HAP-1 (cell line): ENCODE measurements at regions not wholly inside any gene's neighbourhood (a gene's known extent, or its start where the extent isn't known, plus 50 kb on each side); places are given as distances from the start of the nearest gene placed in this dataset.

Source experiments
- DNase-seq, 2 experiments: peaks; one replicate each; pipeline ENCODE4 v3.0.0-alpha.2; 2016 to 2020; ENCODE audit warnings: low spot score in 2 of 2
- H3K27me3 ChIP-seq: fragments of 250-450 bp; sonication (Bioruptor Pico); 2 replicates; pipeline ENCODE4 v1.5.1; 2020; ENCODE audit warnings: low read depth, mild to moderate bottlenecking, moderate library complexity
- H3K36me3 ChIP-seq: fragments of 250-450 bp; sonication (Bioruptor Pico); replicated peaks from 2 replicates; pipeline ENCODE4 v1.5.1; 2020; ENCODE audit warnings: mild to moderate bottlenecking
- H3K4me1 ChIP-seq: fragments of 250-450 bp; sonication (Bioruptor Pico); 2 replicates; pipeline ENCODE4 v1.5.1; 2020; ENCODE audit warnings: mild to moderate bottlenecking
- H3K4me3 ChIP-seq: fragments of 250-450 bp; sonication (Bioruptor Pico); 2 replicates; pipeline ENCODE4 v1.5.1; 2020; ENCODE audit warnings: mild to moderate bottlenecking, moderate library complexity
- H3K9me3 ChIP-seq: fragments of 250-450 bp; sonication (Bioruptor Pico); 2 replicates; pipeline ENCODE4 v1.5.1; 2020; ENCODE audit warnings: mild to moderate bottlenecking, moderate library complexity
- in situ Hi-C: fragments of 300-500 bp; cut with MboI; formaldehyde crosslinking; loops from 3 replicates; pipeline ENCODE4 v1.14.3; 2020; ENCODE audit warnings: low sequenced_read_pairs, inconsistent platforms, mixed read lengths

DNA sequence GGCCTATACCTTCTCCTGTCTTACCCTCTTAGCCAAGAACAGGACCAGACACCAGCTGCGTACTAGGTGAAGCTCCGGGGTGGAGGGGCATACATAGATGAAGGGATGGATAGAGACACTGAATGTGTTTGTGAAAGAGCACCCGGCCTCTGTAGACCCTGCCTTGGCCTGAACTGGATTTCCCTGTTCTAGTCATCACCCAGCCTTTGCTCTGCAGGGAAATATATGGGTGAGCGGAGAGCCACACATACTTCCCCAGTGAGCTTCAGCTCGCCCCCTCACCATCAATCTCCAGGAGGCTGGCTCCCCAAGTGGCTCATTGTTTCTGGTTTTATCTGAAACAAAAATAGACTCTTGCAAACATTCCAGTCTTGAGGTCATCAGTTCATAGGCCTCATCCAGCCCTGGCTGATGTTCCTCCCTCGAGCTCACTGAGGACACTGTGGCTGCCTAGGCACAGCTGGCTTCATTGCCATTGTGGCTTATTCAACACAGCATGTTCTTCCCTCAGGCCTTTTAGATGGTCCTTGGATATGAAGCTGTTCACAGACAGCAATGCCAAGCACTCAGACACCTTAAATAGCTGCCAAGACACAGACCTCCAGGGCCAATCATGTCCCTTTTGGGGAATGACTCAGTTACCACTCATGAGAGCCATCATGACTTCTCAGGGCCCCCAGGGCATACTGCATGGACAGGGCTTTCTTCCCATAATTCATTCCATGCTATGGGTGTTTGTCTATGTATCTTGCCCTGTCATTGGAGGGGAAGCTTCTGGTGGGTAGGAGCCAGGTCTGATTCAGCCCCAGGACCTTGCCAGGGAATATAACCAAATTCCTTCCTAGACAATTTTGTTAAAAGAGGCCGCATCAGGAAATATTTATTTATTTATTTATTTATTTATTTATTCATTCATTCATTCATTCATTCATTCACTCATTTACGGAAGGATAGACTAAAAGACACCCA lies 82.4 kb downstream of the TTC32 start:
- in situ Hi-C loops = no loop called here
- no peak for DNase-seq
- Histone ChIP-seq H3K27me3 (0 out of 2 replicates have a peak, but pooled peaks cover 3% of the 10 kb centered on the region), H3K36me3 (no peaks in the 10 kb centered on the region), H3K4me1 (no peaks in the 10 kb centered on the region), H3K9me3 (no peaks in the 10 kb centered on the region), H3K4me3 (no peak overlapping the region)

GRCh38 chr2:19818543-19818942 lies 83.2 kb downstream of the TTC32 start:
- H3K27me3 ChIP-seq = no peaks in the 10 kb centered on the region
- in situ Hi-C loops = no loop called here
- no peaks in the 10 kb centered on the region for H3K9me3 ChIP-seq
- H3K4me3 ChIP-seq = no peak overlapping the region
- no peak for DNase-seq
- H3K4me1 ChIP-seq = no peaks in the 10 kb centered on the region
- H3K36me3 ChIP-seq = no peaks in the 10 kb centered on the region

DNA sequence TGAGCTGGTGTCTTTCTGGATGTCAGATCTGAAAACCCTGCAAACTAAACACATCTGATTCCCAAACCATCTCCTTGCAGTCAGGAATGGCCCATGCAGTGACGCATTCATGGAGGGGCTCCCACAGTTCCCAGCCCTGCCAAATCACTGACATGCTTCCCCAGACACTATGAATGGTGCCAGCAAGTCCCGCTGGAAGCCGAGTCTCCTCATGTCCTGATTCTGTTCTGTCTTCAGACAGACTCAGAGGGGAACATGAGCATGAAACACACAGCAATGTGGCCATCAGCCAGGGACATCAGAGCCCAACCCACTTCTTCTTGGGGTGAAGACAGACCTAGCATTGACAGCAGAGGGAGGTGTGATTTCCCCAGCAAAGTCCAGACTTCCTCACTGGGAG lies 83.7 kb downstream of the TTC32 start:
- in situ Hi-C loops = no loop called here
- no peaks in the 10 kb centered on the region for H3K36me3 ChIP-seq
- no peak for DNase-seq
- H3K9me3 ChIP-seq = no peaks in the 10 kb centered on the region
- no peaks in the 10 kb centered on the region for H3K4me1 ChIP-seq
- no peak overlapping the region for H3K4me3 ChIP-seq
- no peaks in the 10 kb centered on the region for H3K27me3 ChIP-seq

- Histone ChIP-seq H3K36me3 (no peaks in the 10 kb centered on the region), H3K27me3 (no peaks in the 10 kb centered on the region), H3K4me3 (no peak overlapping the region), H3K4me1 (no peaks in the 10 kb centered on the region), H3K9me3 (no peaks in the 10 kb centered on the region)
- no peak for DNase-seq
- in situ Hi-C loops = no loop called here
Measured at GRCh38 chr2:19815746-19816145, 86.0 kb downstream of the TTC32 start.

DNA sequence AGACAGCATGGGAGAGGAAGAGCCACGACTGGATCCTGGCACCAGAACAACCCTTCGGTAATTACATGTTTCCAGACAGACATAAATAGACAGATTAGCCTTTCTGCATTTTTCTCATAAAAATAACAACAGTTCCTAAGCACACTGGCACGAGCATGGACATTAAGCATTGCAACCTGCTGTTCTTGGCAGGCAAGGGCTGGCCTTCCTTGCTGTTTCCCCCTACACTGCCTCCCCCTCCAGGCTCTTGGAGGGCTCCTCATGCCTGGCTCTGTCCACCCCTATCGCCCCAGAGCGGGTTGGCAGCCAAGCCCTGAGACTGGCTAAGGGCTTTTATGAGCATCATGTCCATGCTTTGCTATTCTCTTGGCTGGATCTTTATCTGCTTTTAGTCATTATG lies 89.6 kb downstream of the TTC32 start:
- no peaks in the 10 kb centered on the region for H3K27me3 ChIP-seq
- H3K4me1 ChIP-seq = no peaks in the 10 kb centered on the region

DNA sequence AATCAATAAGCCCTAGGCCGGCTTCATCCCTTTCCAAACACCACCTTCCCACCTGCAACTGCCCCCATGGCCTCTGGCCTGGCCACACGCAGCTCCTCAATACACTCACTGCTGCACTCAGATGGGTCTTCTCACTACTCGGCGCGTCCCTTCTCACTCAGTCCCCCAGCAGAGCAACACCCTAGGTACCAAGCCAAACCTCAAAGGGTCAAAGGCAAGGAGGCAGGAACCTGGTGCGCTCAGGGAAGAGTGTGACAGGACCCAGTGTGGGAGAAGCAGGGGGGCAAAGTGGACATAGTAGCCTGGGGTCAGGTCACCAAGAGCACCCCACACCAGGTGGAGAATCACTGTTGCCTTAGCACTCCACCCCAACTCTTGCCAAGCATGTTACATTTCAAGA lies 90.6 kb downstream of the TTC32 start:
- no peak for DNase-seq
- Histone ChIP-seq H3K9me3 (no peaks in the 10 kb centered on the region), H3K4me3 (no peak overlapping the region), H3K4me1 (no peaks in the 10 kb centered on the region), H3K36me3 (no peaks in the 10 kb centered on the region), H3K27me3 (no peaks in the 10 kb centered on the region)
- in situ Hi-C loops = no loop called here

More for the DNA sequence above, 89.6 kb downstream of the TTC32 start:
- DNase-seq = no peak
- in situ Hi-C loops = no loop called here
- H3K4me3 ChIP-seq = no peak overlapping the region
- no peaks in the 10 kb centered on the region for H3K36me3 ChIP-seq
- no peaks in the 10 kb centered on the region for H3K9me3 ChIP-seq

- H3K9me3 ChIP-seq = no peaks in the 10 kb centered on the region
- H3K4me3 ChIP-seq = no peak overlapping the region
- no peaks in the 10 kb centered on the region for H3K36me3 ChIP-seq
- DNase-seq = no peak
- no peaks in the 10 kb centered on the region for H3K4me1 ChIP-seq
- in situ Hi-C loops = no loop called here
- no peaks in the 10 kb centered on the region for H3K27me3 ChIP-seq
Measured at GRCh38 chr2:19810637-19811036, 91.1 kb downstream of the TTC32 start.

DNA sequence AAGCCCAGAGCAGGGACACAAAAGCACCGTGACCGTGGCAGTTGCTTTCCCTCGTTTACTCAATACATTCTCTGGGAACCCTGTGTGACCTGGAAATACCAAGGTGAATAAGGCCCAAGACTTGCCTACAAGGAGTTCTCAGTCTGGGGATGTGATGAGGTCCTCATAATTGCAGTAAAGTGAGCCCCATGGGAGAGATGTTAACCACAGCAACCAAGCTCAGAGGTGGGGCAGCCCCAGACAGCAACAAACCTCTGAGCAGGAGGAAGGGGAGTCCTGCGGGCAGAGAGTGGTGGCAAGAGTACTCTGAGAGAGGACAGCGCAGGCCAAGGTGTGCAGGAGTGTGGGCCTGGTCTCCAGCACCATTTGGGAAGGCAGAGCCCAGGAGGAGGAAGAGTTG lies 91.6 kb downstream of the TTC32 start:
- Histone ChIP-seq H3K4me1 (no peaks in the 10 kb centered on the region), H3K27me3 (no peaks in the 10 kb centered on the region), H3K9me3 (no peaks in the 10 kb centered on the region), H3K4me3 (no peak overlapping the region), H3K36me3 (no peaks in the 10 kb centered on the region)
- in situ Hi-C loops = no loop called here
- no peak for DNase-seq

DNA sequence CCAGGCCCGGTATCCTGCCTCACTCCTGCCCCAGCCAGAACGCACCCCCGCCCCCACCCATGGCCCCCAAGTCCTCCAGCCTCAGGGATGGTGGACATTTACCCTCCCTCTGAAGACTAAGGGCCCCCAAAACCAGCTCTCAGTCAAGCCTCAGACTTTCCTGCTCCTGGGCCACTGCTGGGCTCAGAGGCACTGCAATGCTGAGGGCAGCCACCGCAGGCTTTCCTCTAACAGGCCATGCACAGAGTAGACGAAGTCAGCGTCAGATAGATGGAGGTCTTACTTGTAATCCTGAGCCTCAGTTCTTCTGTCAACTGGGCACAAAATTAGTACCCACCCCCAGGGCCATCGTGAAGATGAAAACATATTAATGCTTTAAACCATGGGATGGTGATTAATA lies 92.6 kb downstream of the TTC32 start:
- in situ Hi-C loops = no loop called here
- DNase-seq = no peak
- no peaks in the 10 kb centered on the region for H3K9me3 ChIP-seq
- no peak overlapping the region for H3K4me3 ChIP-seq
- no peaks in the 10 kb centered on the region for H3K4me1 ChIP-seq
- H3K36me3 ChIP-seq = no peaks in the 10 kb centered on the region
- H3K27me3 ChIP-seq = no peaks in the 10 kb centered on the region

GRCh38 chr2:19807866-19808265 lies 93.9 kb downstream of the TTC32 start:
- in situ Hi-C loops = no loop called here
- H3K9me3 ChIP-seq = no peaks in the 10 kb centered on the region
- DNase-seq = no peak
- no peaks in the 10 kb centered on the region for H3K36me3 ChIP-seq
- no peaks in the 10 kb centered on the region for H3K4me1 ChIP-seq
- H3K4me3 ChIP-seq = no peak overlapping the region
- no peaks in the 10 kb centered on the region for H3K27me3 ChIP-seq

DNA sequence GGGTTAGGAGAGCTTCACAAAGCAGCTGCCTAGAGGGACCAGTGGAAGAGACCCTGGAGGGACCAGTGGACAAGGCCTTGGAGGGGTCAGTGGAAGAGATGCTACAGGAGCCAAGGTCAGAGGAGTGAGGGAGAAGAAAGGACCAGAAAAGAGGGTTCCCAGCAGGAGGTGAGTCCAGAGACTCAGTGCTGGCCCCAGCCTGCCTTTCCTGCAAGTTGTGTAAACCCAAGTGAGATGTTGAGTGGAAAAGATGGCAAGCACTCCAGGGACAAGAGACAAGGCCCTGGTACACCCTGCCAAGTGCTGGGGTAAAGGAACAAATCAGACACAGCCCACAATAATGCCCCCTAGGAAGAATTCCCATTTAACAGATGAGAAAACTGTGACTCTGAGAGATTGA lies 94.4 kb downstream of the TTC32 start:
- DNase-seq = no peak
- Histone ChIP-seq H3K9me3 (no peaks in the 10 kb centered on the region), H3K4me1 (no peaks in the 10 kb centered on the region), H3K36me3 (no peaks in the 10 kb centered on the region), H3K27me3 (no peaks in the 10 kb centered on the region), H3K4me3 (no peak overlapping the region)
- in situ Hi-C loops = no loop called here

DNA sequence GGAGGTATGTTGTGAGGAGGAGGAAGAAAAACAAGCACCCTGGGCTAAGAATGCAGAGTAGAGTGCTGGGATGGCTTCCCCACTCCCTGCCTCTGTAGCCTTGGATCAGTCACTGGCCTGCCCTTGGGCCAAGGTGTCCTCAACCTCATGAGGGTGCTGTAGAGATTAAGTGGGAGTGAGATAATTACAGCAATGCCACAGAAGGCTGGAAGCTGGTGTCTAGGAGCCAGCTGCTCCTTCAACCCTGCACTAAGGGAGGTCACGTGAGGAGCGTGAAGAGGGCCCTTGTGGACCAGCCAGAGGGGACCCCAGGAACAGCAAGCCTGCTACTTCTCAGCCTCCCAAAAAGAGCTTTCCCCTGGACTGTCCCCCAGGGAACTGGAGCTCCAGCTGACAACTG lies 95.2 kb downstream of the TTC32 start:
- Histone ChIP-seq H3K27me3 (no peaks in the 10 kb centered on the region), H3K4me3 (no peak overlapping the region), H3K9me3 (no peaks in the 10 kb centered on the region), H3K4me1 (no peaks in the 10 kb centered on the region), H3K36me3 (no peaks in the 10 kb centered on the region)
- in situ Hi-C loops = no loop called here
- no peak for DNase-seq

GRCh38 chr2:19806131-19806530 lies 95.7 kb downstream of the TTC32 start:
- no peaks in the 10 kb centered on the region for H3K27me3 ChIP-seq
- no peak for DNase-seq
- H3K4me1 ChIP-seq = no peaks in the 10 kb centered on the region
- no peaks in the 10 kb centered on the region for H3K9me3 ChIP-seq
- H3K36me3 ChIP-seq = no peaks in the 10 kb centered on the region
- no peak overlapping the region for H3K4me3 ChIP-seq
- in situ Hi-C loops = no loop called here

GRCh38 chr2:19805266-19805665 lies 96.5 kb downstream of the TTC32 start:
- H3K36me3 ChIP-seq = no peaks in the 10 kb centered on the region
- DNase-seq = no peak
- in situ Hi-C loops = no loop called here
- no peaks in the 10 kb centered on the region for H3K4me1 ChIP-seq
- H3K27me3 ChIP-seq = no peaks in the 10 kb centered on the region
- no peak overlapping the region for H3K4me3 ChIP-seq
- H3K9me3 ChIP-seq = no peaks in the 10 kb centered on the region
